NCI-H2196 treated with DMSO at 0.1 percent for 48 hours (cell line): ENCODE measurements at regions not wholly inside any gene's neighbourhood (a gene's known extent, or its start where the extent isn't known, plus 50 kb on each side); places are given as distances from the start of the nearest gene placed in this dataset.

ENCODE experiments used
- DNase-seq: peaks from one replicate; lab custom pipeline; 2025; ENCODE audit not compliant: unreplicated experiment; lab: John Stamatoyannopoulos, UW

- DNase-seq = no peak
Observed at GRCh38 chr9:75408391-75408790, 320.1 kb downstream of the OSTF1 start.

- no peak for DNase-seq
Observed at GRCh38 chr9:75410405-75410804, 322.1 kb downstream of the OSTF1 start.

- DNase-seq = no peak
Observed at GRCh38 chr9:75414371-75415160, 326.3 kb downstream of the OSTF1 start.

GRCh38 chr9:75417471-75417870 lies 329.2 kb downstream of the OSTF1 start:
- DNase-seq = no peak

GRCh38 chr9:75418518-75418917 lies 330.2 kb downstream of the OSTF1 start:
- no peak for DNase-seq

GRCh38 chr9:75422944-75423522 lies 334.7 kb downstream of the OSTF1 start:
- DNase-seq = no peak

GRCh38 chr9:75429531-75430475 lies 341.5 kb downstream of the OSTF1 start:
- no peak for DNase-seq

GRCh38 chr9:75431375-75431774 lies 343.1 kb downstream of the OSTF1 start:
- no peak for DNase-seq

- DNase-seq = no peak
Observed at GRCh38 chr9:75432386-75432785, 344.1 kb downstream of the OSTF1 start.

- DNase-seq = no peak
Observed at GRCh38 chr9:75432888-75433287, 344.6 kb downstream of the OSTF1 start.

GRCh38 chr9:75438716-75439115 lies 350.4 kb downstream of the OSTF1 start:
- DNase-seq = no peak

- no peak for DNase-seq
Observed at GRCh38 chr9:75440914-75441313, 352.6 kb downstream of the OSTF1 start.

GRCh38 chr9:75445144-75445543 lies 356.8 kb downstream of the OSTF1 start:
- DNase-seq = no peak

- no peak for DNase-seq
Observed at GRCh38 chr9:75447281-75447680, 359.0 kb downstream of the OSTF1 start.

GRCh38 chr9:75448281-75448680 lies 360.0 kb downstream of the OSTF1 start:
- DNase-seq = no peak

GRCh38 chr9:75448955-75449354 lies 360.6 kb downstream of the OSTF1 start:
- DNase-seq = no peak

GRCh38 chr9:75451045-75451444 lies 362.7 kb downstream of the OSTF1 start:
- no peak for DNase-seq

- no peak for DNase-seq
Observed at GRCh38 chr9:75451505-75451904, 363.2 kb downstream of the OSTF1 start.

- no peak for DNase-seq
Observed at GRCh38 chr9:75452512-75452911, 364.2 kb downstream of the OSTF1 start.

GRCh38 chr9:75454043-75454442 lies 365.7 kb downstream of the OSTF1 start:
- DNase-seq = no peak

- DNase-seq = no peak
Observed at GRCh38 chr9:75454891-75455290, 366.6 kb downstream of the OSTF1 start.

GRCh38 chr9:75455444-75455921 lies 367.2 kb downstream of the OSTF1 start:
- DNase-seq = no peak
